WERI-Rb-1 (cell line): ENCODE measurements at regions not wholly inside any gene's neighbourhood (a gene's known extent, or its start where the extent isn't known, plus 50 kb on each side); places are given as distances from the start of the nearest gene placed in this dataset.

ENCODE experiments used
- DNase-seq: peaks from one replicate; pipeline ENCODE4 v3.0.0-alpha.2; 2020
- H3K27ac ChIP-seq: fragments of 250-450 bp; sonication (Bioruptor Pico); 2 replicates; pipeline ENCODE4 v1.5.1; 2020; ENCODE audit warnings: mild to moderate bottlenecking, moderate library complexity
- H3K27me3 ChIP-seq: fragments of 250-450 bp; sonication (Bioruptor Pico); 2 replicates; pipeline ENCODE4 v1.5.1; 2021; ENCODE audit warnings: mild to moderate bottlenecking, low read depth, moderate library complexity; ENCODE audit not compliant: insufficient read depth, severe bottlenecking
- H3K36me3 ChIP-seq: fragments of 250-450 bp; sonication (Bioruptor Pico); 2 replicates; pipeline ENCODE4 v1.5.1; 2020; ENCODE audit warnings: mild to moderate bottlenecking, moderate library complexity
- H3K4me3 ChIP-seq: 2 replicates; pipeline ENCODE4 v1.5.1; 2011; ENCODE audit warnings: low read depth, mild to moderate bottlenecking, control low read depth, low read length
- H3K9me3 ChIP-seq: fragments of 250-450 bp; sonication (Bioruptor Pico); 2 replicates; pipeline ENCODE4 v1.5.1; 2021; ENCODE audit warnings: mild to moderate bottlenecking, moderate library complexity; ENCODE audit not compliant: severe bottlenecking
- TF ChIP-seq, protein P1 (sequence below): IDR thresholded peaks from 2 replicates; pipeline ENCODE4 v1.5.1; 2011; ENCODE audit warnings: low read depth, mild to moderate bottlenecking, control low read depth, inconsistent platforms, low read length

DNA sequence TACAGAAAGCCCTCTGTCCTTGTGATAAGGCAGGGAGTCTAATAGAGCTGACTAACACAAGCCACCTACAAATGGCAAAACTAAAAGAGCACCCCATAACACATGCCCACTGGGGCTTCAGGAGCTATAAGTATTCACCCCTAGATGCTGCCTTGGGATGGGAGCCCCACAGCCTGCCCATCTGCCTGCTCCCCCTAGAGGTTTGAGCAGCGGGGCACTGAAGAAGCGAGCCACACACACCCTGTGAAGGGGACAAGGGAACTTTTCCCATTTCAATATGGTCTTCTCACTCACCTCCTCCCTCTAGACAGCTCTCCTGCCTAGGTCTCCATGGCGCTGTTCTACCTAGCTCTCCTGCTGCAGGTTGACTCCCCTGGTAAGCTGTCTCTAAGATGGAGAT is 261.0 kb downstream of the SHQ1 start:
- Histone ChIP-seq H3K27me3 (no peaks in the 10 kb centered on the region), H3K27ac (no peak overlapping the region), H3K4me3 (no peak overlapping the region), H3K36me3 (no peaks in the 10 kb centered on the region), H3K9me3 (no peaks in the 10 kb centered on the region)
- DNase-seq: no peak
- TF ChIP-seq, protein P1, sequence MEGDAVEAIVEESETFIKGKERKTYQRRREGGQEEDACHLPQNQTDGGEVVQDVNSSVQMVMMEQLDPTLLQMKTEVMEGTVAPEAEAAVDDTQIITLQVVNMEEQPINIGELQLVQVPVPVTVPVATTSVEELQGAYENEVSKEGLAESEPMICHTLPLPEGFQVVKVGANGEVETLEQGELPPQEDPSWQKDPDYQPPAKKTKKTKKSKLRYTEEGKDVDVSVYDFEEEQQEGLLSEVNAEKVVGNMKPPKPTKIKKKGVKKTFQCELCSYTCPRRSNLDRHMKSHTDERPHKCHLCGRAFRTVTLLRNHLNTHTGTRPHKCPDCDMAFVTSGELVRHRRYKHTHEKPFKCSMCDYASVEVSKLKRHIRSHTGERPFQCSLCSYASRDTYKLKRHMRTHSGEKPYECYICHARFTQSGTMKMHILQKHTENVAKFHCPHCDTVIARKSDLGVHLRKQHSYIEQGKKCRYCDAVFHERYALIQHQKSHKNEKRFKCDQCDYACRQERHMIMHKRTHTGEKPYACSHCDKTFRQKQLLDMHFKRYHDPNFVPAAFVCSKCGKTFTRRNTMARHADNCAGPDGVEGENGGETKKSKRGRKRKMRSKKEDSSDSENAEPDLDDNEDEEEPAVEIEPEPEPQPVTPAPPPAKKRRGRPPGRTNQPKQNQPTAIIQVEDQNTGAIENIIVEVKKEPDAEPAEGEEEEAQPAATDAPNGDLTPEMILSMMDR: peak; percentile 41; the same call in 1 of the 2 replicates

GRCh38 chr3:72586694-72587093 is 261.6 kb downstream of the SHQ1 start:
- no peak overlapping the region for H3K27ac ChIP-seq
- H3K27me3 ChIP-seq: no peaks in the 10 kb centered on the region
- TF ChIP-seq, protein P1: no peak
- no peak for DNase-seq
- no peaks in the 10 kb centered on the region for H3K9me3 ChIP-seq
- H3K36me3 ChIP-seq: no peaks in the 10 kb centered on the region
- H3K4me3 ChIP-seq: no peak overlapping the region

GRCh38 chr3:72585966-72586365 is 262.3 kb downstream of the SHQ1 start:
- H3K9me3 ChIP-seq: no peaks in the 10 kb centered on the region
- TF ChIP-seq, protein P1: no peak

GRCh38 chr3:72584262-72584661 is 264.0 kb downstream of the SHQ1 start:
- Histone ChIP-seq H3K36me3 (no peaks in the 10 kb centered on the region), H3K9me3 (no peaks in the 10 kb centered on the region), H3K4me3 (no peak overlapping the region), H3K27ac (no peak overlapping the region), H3K27me3 (no peaks in the 10 kb centered on the region)
- TF ChIP-seq, protein P1: no peak
- no peak for DNase-seq

More at GRCh38 chr3:72585966-72586365, 262.3 kb downstream of the SHQ1 start:
- Histone ChIP-seq H3K27ac (no peak overlapping the region), H3K4me3 (no peak overlapping the region), H3K36me3 (no peaks in the 10 kb centered on the region), H3K27me3 (no peaks in the 10 kb centered on the region)
- no peak for DNase-seq

DNA sequence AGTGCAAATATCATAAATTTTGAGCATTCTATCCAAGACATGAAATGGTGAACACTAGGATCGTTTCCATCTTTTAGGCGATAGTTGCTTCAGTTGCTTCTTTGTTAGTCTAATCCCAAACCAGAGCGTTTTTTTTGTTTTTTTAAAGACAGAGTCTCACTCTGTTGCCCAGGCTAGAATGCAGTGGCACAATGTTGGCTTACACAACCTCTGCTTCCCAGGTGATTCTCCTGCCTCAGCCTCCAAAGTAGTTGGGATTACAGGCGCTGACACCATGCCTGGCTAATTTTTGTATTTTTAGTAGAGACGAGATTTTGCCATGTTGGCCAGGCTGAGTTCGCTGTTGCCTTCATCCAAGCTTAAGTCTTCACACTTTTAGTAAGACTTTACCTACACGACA is 265.3 kb downstream of the SHQ1 start:
- Histone ChIP-seq H3K4me3 (no peak overlapping the region), H3K27me3 (no peaks in the 10 kb centered on the region), H3K27ac (no peak overlapping the region), H3K36me3 (no peaks in the 10 kb centered on the region), H3K9me3 (no peaks in the 10 kb centered on the region)
- TF ChIP-seq, protein P1: no peak
- DNase-seq: no peak

DNA sequence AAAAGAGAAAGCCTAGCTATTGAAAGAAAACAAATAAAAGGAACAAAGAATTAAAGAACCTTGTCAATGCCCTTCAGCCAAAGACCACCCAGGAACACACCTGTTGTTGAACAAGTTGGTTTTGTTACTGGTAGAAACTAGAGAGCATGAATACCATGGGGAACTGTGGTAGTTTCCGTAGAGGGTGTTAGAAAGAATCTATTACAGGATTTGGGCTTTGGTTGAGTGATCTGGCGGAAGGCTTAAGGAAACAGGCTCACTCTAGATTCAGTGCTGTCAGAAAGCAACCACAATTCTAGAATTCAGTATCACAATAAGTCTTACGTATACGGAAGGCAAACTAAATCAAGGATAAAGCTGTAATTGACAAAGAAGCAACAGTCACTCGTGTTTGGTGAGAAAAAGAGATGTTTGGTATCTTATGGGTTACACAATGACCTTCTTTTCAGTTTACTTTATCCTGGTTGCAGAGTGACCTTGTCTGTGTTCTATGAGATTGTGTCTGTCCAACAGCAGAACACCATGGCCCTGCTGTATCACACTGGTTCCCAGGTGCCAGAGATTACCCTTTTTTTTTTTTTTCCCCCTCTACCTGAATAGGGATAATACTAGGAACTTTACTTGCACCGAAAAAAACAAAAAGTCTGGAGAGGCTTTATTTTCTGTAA is 265.9 kb downstream of the SHQ1 start:
- Histone ChIP-seq H3K27ac (no peak overlapping the region), H3K4me3 (no peak overlapping the region), H3K27me3 (no peaks in the 10 kb centered on the region), H3K36me3 (no peaks in the 10 kb centered on the region), H3K9me3 (no peaks in the 10 kb centered on the region)
- TF ChIP-seq, protein P1: no peak
- no peak for DNase-seq
